IPS-18a (cell line): ENCODE measurements at regions not wholly inside any gene's neighbourhood (a gene's known extent, or its start where the extent isn't known, plus 50 kb on each side); places are given as distances from the start of the nearest gene placed in this dataset.

ENCODE experiments used
- H3K27ac ChIP-seq: one replicate; pipeline ENCODE4 v1.5.1; 2013; ENCODE audit warnings: low read length
- H3K27me3 ChIP-seq: one replicate; pipeline ENCODE4 v1.6.1; 2013; ENCODE audit warnings: mild to moderate bottlenecking, low read length; ENCODE audit not compliant: control insufficient read depth, insufficient read depth
- H3K36me3 ChIP-seq: one replicate; pipeline ENCODE4 v1.6.1; 2013; ENCODE audit warnings: low read depth, low read length; ENCODE audit not compliant: control insufficient read depth
- H3K4me1 ChIP-seq: one replicate; pipeline ENCODE4 v1.6.1; 2013; ENCODE audit warnings: low read depth, low read length; ENCODE audit not compliant: control insufficient read depth
- H3K4me3 ChIP-seq: one replicate; pipeline ENCODE4 v1.5.1; 2013; ENCODE audit warnings: low read length
- H3K9ac ChIP-seq: one replicate; pipeline ENCODE4 v1.6.1; 2013; ENCODE audit warnings: mild to moderate bottlenecking, low read length, moderate library complexity
- H3K9me3 ChIP-seq: one replicate; pipeline ENCODE4 v1.6.1; 2013; ENCODE audit warnings: low read depth, low read length; ENCODE audit not compliant: control insufficient read depth

DNA sequence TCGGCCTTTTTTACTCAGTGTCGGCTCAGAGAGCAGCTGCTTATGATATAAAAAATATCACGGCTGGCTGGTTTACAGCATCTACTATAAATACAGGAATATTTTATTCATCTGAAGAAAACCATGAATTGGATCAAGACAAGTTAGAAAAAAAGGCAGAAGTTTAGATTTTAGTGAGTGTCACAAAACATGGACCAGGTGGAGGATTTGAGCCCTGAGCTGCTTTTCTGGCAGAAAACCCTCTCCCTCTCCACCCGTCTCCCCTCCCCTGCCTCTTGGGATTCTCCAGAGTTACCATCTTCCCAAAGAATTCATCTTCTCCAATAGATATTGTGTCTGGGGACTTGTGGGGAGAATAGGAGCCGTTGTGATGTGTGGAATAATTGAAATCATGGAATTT, 142.8 kb upstream of the RAI2 start:
- Histone ChIP-seq H3K27ac (no peak overlapping the region), H3K9me3 (peaks cover 7% of the 10 kb centered on the region), H3K4me3 (no peak overlapping the region), H3K27me3 (no peaks in the 10 kb centered on the region), H3K9ac (no peak overlapping the region), H3K36me3 (no peaks in the 10 kb centered on the region), H3K4me1 (no peaks in the 10 kb centered on the region)

- no peak overlapping the region for H3K27ac ChIP-seq
- H3K27me3 ChIP-seq = no peaks in the 10 kb centered on the region
- H3K9ac ChIP-seq = no peak overlapping the region
- no peaks in the 10 kb centered on the region for H3K36me3 ChIP-seq
- peaks cover 7% of the 10 kb centered on the region for H3K9me3 ChIP-seq
- no peak overlapping the region for H3K4me3 ChIP-seq
- no peaks in the 10 kb centered on the region for H3K4me1 ChIP-seq
Observed at GRCh38 chrX:18002791-18003190, 141.7 kb upstream of the RAI2 start.

DNA sequence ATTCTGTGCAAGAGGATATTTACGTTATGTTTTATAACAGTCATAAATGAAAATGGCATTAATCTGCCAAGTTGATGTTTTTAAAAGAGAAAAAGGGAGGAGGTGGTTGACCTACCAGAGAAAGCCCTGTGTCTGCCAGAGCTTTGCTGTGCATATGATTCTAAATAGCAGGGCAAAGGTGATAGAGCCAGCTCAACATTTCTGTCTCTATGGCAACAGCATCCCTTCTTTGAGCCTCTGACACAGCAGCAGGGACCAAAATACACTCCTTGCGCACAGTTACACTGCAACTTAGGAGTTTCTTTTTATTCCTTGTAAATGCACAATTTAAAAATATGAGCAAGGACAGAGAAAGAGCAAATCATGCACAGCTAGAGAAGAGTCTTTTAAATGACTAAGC, 133.3 kb upstream of the RAI2 start:
- Histone ChIP-seq H3K9me3 (peaks cover 13% of the 10 kb centered on the region), H3K4me1 (no peaks in the 10 kb centered on the region), H3K36me3 (no peaks in the 10 kb centered on the region), H3K9ac (no peak overlapping the region), H3K4me3 (no peak overlapping the region), H3K27me3 (no peaks in the 10 kb centered on the region), H3K27ac (no peak overlapping the region)

GRCh38 chrX:17993062-17993461, 132.0 kb upstream of the RAI2 start:
- Histone ChIP-seq H3K27ac (no peak overlapping the region), H3K4me3 (no peak overlapping the region), H3K4me1 (no peaks in the 10 kb centered on the region), H3K9ac (no peak overlapping the region), H3K27me3 (no peaks in the 10 kb centered on the region), H3K9me3 (peaks cover 10% of the 10 kb centered on the region), H3K36me3 (no peaks in the 10 kb centered on the region)

DNA sequence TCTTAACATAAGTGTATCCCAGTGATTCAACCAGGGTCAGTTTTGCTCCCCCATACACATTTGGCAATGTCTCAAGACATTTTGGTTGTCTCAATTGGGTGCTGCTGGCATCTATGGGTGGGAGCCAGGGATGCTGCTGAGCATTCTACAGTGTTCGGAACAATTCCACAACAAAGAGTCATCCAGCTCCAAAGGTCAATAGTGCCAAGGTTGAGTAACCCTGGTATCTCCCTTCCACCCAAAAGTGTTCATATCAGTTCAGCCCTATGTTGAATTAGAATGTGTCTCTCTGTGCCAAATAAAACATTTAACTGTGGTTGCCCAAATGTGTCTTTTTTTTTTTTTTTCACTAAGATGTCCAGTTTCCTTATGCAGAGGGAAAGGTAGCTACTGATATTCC, 129.4 kb upstream of the RAI2 start:
- H3K9ac ChIP-seq = no peak overlapping the region
- H3K27me3 ChIP-seq = no peaks in the 10 kb centered on the region
- no peaks in the 10 kb centered on the region for H3K4me1 ChIP-seq
- H3K36me3 ChIP-seq = no peaks in the 10 kb centered on the region
- no peak overlapping the region for H3K4me3 ChIP-seq
- no peak overlapping the region for H3K27ac ChIP-seq
- H3K9me3 ChIP-seq = peaks cover 6% of the 10 kb centered on the region

DNA sequence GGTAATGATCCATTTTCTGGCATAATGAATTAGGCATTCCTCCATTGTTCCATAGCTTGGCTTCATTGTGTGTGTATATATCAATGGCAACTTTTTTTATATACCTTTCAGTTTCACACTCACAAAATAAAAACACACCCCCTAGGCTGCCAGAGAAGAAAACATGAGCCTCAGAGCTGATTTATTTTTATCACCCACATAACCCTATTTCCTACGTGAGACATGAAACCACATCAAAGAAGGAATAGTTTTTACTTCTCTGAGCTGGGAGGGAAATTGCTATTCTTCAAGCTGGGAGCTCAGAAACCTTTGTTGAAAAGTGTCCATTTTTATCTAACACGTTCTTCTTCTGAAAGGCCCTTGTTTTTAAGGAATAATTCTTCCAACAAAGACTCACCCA, 126.7 kb upstream of the RAI2 start:
- Histone ChIP-seq H3K4me1 (no peaks in the 10 kb centered on the region), H3K27ac (no peak overlapping the region), H3K9me3 (peaks cover 13% of the 10 kb centered on the region), H3K27me3 (no peaks in the 10 kb centered on the region), H3K36me3 (no peaks in the 10 kb centered on the region), H3K9ac (no peak overlapping the region), H3K4me3 (no peak overlapping the region)

DNA sequence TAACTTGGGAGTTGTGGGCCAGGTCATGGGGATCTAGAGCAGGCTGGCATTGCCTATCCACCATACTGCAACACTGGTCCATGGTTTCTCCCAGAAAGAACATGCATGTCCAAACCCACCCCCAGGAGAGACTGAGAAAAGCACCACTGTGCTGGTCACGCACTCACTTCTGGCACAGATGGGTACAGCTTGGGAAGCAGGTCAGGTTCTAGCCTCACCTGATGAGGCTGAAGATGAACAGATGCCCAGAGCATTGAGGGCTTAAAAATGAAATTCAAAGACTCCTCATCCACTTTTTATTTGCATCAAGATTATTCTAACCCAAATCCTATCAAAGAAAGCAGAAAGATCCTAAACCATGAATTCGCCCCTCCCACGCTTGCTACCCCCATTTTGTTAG, 125.9 kb upstream of the RAI2 start:
- Histone ChIP-seq H3K27ac (no peak overlapping the region), H3K9ac (no peak overlapping the region), H3K4me1 (no peaks in the 10 kb centered on the region), H3K36me3 (no peaks in the 10 kb centered on the region), H3K27me3 (no peaks in the 10 kb centered on the region), H3K4me3 (no peak overlapping the region), H3K9me3 (peaks cover 13% of the 10 kb centered on the region)

DNA sequence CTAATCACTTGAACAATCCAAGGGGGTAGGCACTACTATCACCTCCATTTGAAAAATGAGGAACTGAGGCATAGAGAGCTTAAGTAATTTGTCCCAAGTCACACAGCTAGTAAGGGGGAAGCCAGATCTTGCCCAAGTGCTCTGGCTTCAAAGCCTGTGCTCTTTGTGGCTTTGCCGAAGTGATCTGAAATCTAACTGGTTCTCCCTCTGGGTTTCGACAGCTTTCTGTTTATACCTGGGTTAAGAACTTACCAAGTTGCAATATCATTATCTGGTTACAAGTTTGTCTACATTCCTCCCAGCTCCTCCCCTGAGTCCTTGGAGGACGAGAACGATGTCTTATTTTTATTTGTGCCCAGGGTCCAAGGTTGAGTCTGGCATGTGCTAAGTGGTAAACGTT, 125.3 kb upstream of the RAI2 start:
- Histone ChIP-seq H3K9me3 (peaks cover 19% of the 10 kb centered on the region), H3K27me3 (no peaks in the 10 kb centered on the region)

DNA sequence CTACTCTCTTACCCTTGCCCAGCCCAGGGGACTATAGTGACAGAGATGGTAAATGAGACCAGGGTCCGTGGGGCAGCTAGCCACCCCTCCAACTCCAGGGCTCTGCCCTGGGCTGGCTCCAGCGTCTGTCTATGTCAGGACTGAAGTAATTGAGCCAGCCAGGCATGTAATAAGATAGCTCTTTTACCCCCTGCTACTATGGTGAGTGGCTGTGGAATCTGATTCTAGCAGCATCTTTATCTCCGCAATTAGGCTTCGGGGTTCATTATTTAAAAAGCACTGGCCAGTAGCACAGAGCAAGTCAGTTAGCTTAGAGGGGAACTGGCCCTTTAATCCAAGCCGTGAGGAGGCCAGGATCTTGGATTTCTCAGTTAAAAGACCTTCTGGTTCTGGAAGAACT, 123.3 kb upstream of the RAI2 start:
- H3K27me3 ChIP-seq = no peaks in the 10 kb centered on the region
- no peak overlapping the region for H3K27ac ChIP-seq
- no peaks in the 10 kb centered on the region for H3K36me3 ChIP-seq
- no peak overlapping the region for H3K4me3 ChIP-seq
- H3K4me1 ChIP-seq = no peaks in the 10 kb centered on the region
- H3K9me3 ChIP-seq = peaks cover 13% of the 10 kb centered on the region
- H3K9ac ChIP-seq = no peak overlapping the region

More for the DNA sequence above, 125.3 kb upstream of the RAI2 start:
- no peak overlapping the region for H3K27ac ChIP-seq
- no peaks in the 10 kb centered on the region for H3K36me3 ChIP-seq
- H3K4me3 ChIP-seq = no peak overlapping the region
- no peak overlapping the region for H3K9ac ChIP-seq
- H3K4me1 ChIP-seq = no peaks in the 10 kb centered on the region

GRCh38 chrX:17983389-17983788, 122.3 kb upstream of the RAI2 start:
- H3K27ac ChIP-seq = no peak overlapping the region
- no peak overlapping the region for H3K4me3 ChIP-seq
- H3K36me3 ChIP-seq = no peaks in the 10 kb centered on the region
- no peaks in the 10 kb centered on the region for H3K4me1 ChIP-seq
- H3K9ac ChIP-seq = no peak overlapping the region
- H3K27me3 ChIP-seq = no peaks in the 10 kb centered on the region
- H3K9me3 ChIP-seq = peaks cover 13% of the 10 kb centered on the region

- peaks cover 17% of the 10 kb centered on the region for H3K9me3 ChIP-seq
- no peaks in the 10 kb centered on the region for H3K27me3 ChIP-seq
- H3K9ac ChIP-seq = no peak overlapping the region
- no peak overlapping the region for H3K27ac ChIP-seq
- H3K36me3 ChIP-seq = no peaks in the 10 kb centered on the region
- no peaks in the 10 kb centered on the region for H3K4me1 ChIP-seq
- no peak overlapping the region for H3K4me3 ChIP-seq
Observed at GRCh38 chrX:17977696-17978095, 116.6 kb upstream of the RAI2 start.

DNA sequence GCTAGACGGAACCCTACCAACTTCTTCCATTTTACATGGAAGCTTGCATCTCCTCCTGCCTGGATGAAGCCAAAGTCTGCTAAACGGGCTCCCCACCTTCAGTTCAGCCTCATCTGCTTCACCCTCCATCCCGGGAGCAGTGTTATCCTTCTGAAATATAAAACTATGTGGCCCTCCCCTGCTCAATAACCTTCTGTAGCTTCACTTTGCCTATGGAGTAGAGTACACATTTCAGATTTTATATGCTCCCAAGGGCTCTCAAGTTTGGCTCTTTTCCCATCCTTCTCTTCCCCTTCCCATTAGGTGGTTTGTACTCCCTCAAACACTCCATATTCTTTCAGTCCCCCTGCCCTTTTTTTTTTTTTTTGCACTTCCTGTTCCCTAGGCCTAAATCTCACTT, 115.9 kb upstream of the RAI2 start:
- Histone ChIP-seq H3K36me3 (no peaks in the 10 kb centered on the region), H3K9ac (no peak overlapping the region), H3K9me3 (peaks cover 17% of the 10 kb centered on the region), H3K27ac (no peak overlapping the region), H3K4me3 (no peak overlapping the region), H3K27me3 (no peaks in the 10 kb centered on the region), H3K4me1 (no peaks in the 10 kb centered on the region)
